HFFc6 (cell line): ENCODE measurements at regions not wholly inside any gene's neighbourhood (a gene's known extent, or its start where the extent isn't known, plus 50 kb on each side); places are given as distances from the start of the nearest gene placed in this dataset.

Experiments used
- DNase-seq: peaks from one replicate; pipeline ENCODE4 v3.0.0-alpha.2; 2018
- H3K27ac Mint-ChIP-seq: 2 replicates; pipeline ENCODE4 v1.8.0; 2020; ENCODE audit warnings: mild to moderate bottlenecking, mixed read lengths
- H3K27me3 Mint-ChIP-seq: 2 replicates; pipeline ENCODE4 v1.8.0; 2021; ENCODE audit warnings: mild to moderate bottlenecking, moderate library complexity, mixed read lengths; ENCODE audit not compliant: insufficient read depth
- H3K36me3 Mint-ChIP-seq: 2 replicates; pipeline ENCODE4 v1.8.0; 2021; ENCODE audit warnings: low read depth, mixed read lengths
- H3K4me1 Mint-ChIP-seq: 2 replicates; pipeline ENCODE4 v1.8.0; 2020; ENCODE audit warnings: low read depth, mixed read lengths
- H3K4me3 Mint-ChIP-seq: 2 replicates; pipeline ENCODE4 v1.8.0; 2020; ENCODE audit warnings: mild to moderate bottlenecking, moderate library complexity, mixed read lengths
- H3K9me3 Mint-ChIP-seq: 2 replicates; pipeline ENCODE4 v1.8.0; 2020; ENCODE audit warnings: mild to moderate bottlenecking, mixed read lengths
- TF ChIP-seq, protein P1 (sequence below): fragments of 200-600 bp; sonication (generic); IDR thresholded peaks from 2 replicates; pipeline ENCODE4 v1.5.0; 2021; ENCODE audit warnings: antibody characterized with exemption, mild to moderate bottlenecking

DNA sequence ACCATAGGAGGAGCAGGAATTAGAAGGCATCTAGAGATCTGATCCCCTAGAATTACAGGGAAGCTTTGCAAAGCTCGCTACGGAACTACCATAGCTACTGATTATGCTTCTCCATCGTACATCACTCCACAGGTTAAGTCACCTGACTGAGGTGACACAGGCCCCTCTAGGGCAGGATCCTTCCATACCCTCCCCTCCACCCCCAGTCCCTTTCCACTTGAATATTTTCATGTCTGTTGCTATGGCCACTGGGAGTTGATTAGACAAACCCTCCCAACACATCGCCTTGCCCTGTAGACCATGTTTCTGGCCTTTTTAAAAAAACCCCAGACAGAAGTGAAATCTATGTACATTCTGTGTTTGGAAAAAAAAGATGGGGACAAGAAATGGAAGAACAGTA lies 287.1 kb downstream of the SOX9 start:
- DNase-seq = no peak
- no peaks in the 10 kb centered on the region for H3K9me3 Mint-ChIP-seq
- TF ChIP-seq, protein P1, sequence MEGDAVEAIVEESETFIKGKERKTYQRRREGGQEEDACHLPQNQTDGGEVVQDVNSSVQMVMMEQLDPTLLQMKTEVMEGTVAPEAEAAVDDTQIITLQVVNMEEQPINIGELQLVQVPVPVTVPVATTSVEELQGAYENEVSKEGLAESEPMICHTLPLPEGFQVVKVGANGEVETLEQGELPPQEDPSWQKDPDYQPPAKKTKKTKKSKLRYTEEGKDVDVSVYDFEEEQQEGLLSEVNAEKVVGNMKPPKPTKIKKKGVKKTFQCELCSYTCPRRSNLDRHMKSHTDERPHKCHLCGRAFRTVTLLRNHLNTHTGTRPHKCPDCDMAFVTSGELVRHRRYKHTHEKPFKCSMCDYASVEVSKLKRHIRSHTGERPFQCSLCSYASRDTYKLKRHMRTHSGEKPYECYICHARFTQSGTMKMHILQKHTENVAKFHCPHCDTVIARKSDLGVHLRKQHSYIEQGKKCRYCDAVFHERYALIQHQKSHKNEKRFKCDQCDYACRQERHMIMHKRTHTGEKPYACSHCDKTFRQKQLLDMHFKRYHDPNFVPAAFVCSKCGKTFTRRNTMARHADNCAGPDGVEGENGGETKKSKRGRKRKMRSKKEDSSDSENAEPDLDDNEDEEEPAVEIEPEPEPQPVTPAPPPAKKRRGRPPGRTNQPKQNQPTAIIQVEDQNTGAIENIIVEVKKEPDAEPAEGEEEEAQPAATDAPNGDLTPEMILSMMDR = no peak
- H3K27me3 Mint-ChIP-seq = no peaks in the 10 kb centered on the region; the same call in 1 of the 2 replicates
- peak overlapping the region; percentile 85 for H3K4me3 Mint-ChIP-seq
- H3K27ac Mint-ChIP-seq = peak overlapping the region; percentile 98
- H3K36me3 Mint-ChIP-seq = peaks cover 4% of the 10 kb centered on the region; the same call in 1 of the 2 replicates
- peaks cover 66% of the 10 kb centered on the region for H3K4me1 Mint-ChIP-seq

DNA sequence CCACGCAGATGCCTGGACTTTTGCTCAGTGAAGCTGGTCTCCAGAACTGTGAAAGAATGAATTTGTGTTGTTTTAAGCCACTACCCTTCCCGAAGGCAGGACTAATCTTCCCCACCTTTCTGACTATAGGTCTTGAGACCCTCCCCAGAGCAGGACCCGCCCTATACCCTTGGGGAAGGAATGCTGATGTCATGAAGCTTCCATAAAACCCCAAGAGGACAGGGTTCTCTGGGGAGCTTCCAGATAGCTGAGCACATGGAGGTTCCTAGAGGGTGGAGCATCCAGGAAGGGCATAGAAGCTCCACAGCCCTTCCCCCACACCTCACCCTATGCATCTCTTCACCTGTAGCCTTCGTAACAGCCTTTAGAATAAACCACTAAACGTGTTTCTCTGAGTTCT lies 287.8 kb downstream of the SOX9 start:
- peak overlapping the region; percentile 98 for H3K27ac Mint-ChIP-seq
- H3K4me3 Mint-ChIP-seq = no peak overlapping the region
- H3K4me1 Mint-ChIP-seq = peaks cover 61% of the 10 kb centered on the region
- H3K36me3 Mint-ChIP-seq = peaks cover 6% of the 10 kb centered on the region; the same call in 1 of the 2 replicates
- H3K27me3 Mint-ChIP-seq = no peaks in the 10 kb centered on the region; the same call in 1 of the 2 replicates
- DNase-seq = no peak
- TF ChIP-seq, protein P1 = no peak
- H3K9me3 Mint-ChIP-seq = no peaks in the 10 kb centered on the region

DNA sequence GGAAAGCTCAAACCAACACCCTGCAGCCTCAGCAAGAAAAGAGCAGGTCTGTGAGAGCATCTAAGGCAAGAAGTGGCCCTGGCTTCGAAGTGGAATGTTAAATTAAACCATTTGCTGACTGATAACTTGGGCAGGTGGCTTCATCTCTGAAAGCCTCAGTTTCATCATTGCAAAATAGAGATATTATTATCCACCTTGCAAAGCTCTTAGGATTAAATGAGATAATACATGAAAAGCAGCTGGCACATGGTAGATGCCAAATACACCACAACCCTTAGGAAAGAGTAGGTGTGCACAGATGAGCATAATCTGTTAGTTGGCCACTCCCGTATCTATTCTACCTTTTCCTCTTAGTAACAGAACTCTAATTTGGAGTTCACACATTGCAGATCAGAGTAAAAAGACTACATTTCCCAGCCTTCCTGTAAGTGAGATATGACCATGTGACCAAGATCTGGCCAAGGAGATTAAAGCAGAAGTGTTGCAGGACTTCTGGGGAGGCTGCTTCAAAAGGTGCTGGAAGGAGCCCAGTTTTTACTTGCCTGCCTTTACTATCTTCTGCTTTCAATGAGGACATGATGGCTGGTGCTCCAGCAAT lies 288.7 kb downstream of the SOX9 start:
- Mint-ChIP-seq H3K27ac (peak overlapping the region; percentile 98; the same call in 1 of the 2 replicates), H3K4me3 (no peak overlapping the region), H3K36me3 (peaks cover 10% of the 10 kb centered on the region; the same call in 1 of the 2 replicates), H3K27me3 (no peaks in the 10 kb centered on the region; the same call in 1 of the 2 replicates), H3K9me3 (no peaks in the 10 kb centered on the region), H3K4me1 (peaks cover 56% of the 10 kb centered on the region)
- no peak for DNase-seq
- TF ChIP-seq, protein P1 = no peak

DNA sequence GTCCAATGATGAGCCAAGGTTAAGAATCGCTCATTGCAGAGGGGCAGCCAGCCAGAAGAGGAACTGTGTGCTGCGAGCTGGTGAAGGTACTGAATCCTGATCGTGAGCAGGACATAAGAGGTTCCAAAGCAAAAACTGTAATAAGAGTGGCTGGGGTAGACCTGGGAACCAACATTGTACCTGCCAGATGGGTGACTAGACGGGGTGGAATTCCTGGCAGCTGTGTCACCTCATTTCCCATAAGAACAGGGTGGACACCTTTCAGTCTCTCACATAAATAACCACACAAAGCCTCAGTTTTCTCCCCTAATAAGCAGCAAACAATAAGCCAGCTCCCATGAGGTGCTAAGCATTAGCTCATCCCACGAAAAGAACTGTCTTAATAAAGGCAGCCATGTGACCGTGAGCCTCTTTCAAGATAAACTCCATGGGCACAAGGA lies 290.3 kb downstream of the SOX9 start:
- DNase-seq = no peak
- Mint-ChIP-seq H3K4me3 (no peak overlapping the region), H3K27me3 (no peaks in the 10 kb centered on the region; the same call in 1 of the 2 replicates), H3K4me1 (peaks cover 40% of the 10 kb centered on the region), H3K9me3 (no peaks in the 10 kb centered on the region), H3K36me3 (peaks cover 10% of the 10 kb centered on the region; the same call in 1 of the 2 replicates), H3K27ac (no peak overlapping the region)
- TF ChIP-seq, protein P1 = no peak

DNA sequence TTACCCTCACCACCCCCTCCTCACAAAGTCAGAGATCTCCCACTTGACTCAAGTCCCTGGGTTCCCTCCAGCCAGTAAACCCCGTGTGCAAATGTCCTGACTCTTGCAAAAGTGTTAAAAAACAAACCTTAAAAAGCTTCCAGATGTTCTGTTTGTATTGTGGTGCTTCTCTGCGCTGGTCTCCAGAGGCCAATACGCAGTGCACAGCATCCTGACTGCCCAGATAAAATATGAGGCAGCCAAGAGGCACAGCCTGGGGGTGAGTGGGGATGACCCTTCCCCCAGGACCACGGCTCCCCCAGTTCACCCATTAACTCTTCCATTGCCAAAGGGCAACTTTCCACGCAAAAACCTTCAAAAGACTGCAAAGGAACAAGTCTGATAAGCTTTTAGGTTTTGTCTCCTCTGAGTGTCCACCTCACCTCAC lies 291.8 kb downstream of the SOX9 start:
- no peak for DNase-seq
- peaks cover 9% of the 10 kb centered on the region for H3K9me3 Mint-ChIP-seq
- peaks cover 16% of the 10 kb centered on the region for H3K36me3 Mint-ChIP-seq
- no peak overlapping the region for H3K4me3 Mint-ChIP-seq
- peaks cover 25% of the 10 kb centered on the region for H3K4me1 Mint-ChIP-seq
- H3K27ac Mint-ChIP-seq = no peak overlapping the region
- TF ChIP-seq, protein P1 = no peak
- H3K27me3 Mint-ChIP-seq = no peaks in the 10 kb centered on the region; the same call in 1 of the 2 replicates
